GM23248 (cell line): ENCODE measurements at regions not wholly inside any gene's neighbourhood (a gene's known extent, or its start where the extent isn't known, plus 50 kb on each side); places are given as distances from the start of the nearest gene placed in this dataset.

Experiments
- DNase-seq: peaks from one replicate; pipeline ENCODE4 v3.0.0-alpha.2; 2015
- H2AFZ ChIP-seq: fragments of 200-600 bp; sonication (generic); 2 replicates; pipeline ENCODE4 v1.6.1; 2016; ENCODE audit warnings: antibody characterized with exemption
- H3F3A ChIP-seq: fragments of 200-600 bp; sonication (generic); 2 replicates; pipeline ENCODE4 v1.6.1; 2016; ENCODE audit warnings: mild to moderate bottlenecking, antibody characterized with exemption, mixed run types; ENCODE audit not compliant: insufficient read depth
- H3K27ac ChIP-seq: fragments of 200-600 bp; sonication (generic); 2 replicates; pipeline ENCODE4 v1.5.1; 2016; ENCODE audit warnings: mild to moderate bottlenecking
- H3K27me3 ChIP-seq: fragments of 200-600 bp; sonication (generic); replicated peaks from 2 replicates; pipeline ENCODE4 v1.6.1; 2016; ENCODE audit warnings: mild to moderate bottlenecking; ENCODE audit not compliant: insufficient read depth
- H3K36me3 ChIP-seq: fragments of 200-600 bp; sonication (generic); 2 replicates; pipeline ENCODE4 v1.6.1; 2016; ENCODE audit warnings: low read depth, mild to moderate bottlenecking
- H3K4me1 ChIP-seq: fragments of 200-600 bp; sonication (generic); 2 replicates; pipeline ENCODE4 v1.6.1; 2016; ENCODE audit warnings: mild to moderate bottlenecking; ENCODE audit not compliant: insufficient read depth
- H3K4me2 ChIP-seq: fragments of 200-600 bp; sonication (generic); one replicate; pipeline ENCODE4 v1.6.1; 2016; ENCODE audit warnings: mild to moderate bottlenecking; ENCODE audit not compliant: unreplicated experiment
- H3K4me3 ChIP-seq: fragments of 200-600 bp; sonication (generic); 2 replicates; pipeline ENCODE4 v1.5.1; 2016; ENCODE audit warnings: mild to moderate bottlenecking
- H3K79me2 ChIP-seq: fragments of 200-600 bp; sonication (generic); 2 replicates; pipeline ENCODE4 v1.6.1; 2016; ENCODE audit warnings: mild to moderate bottlenecking; ENCODE audit not compliant: insufficient read depth
- H3K9ac ChIP-seq: fragments of 200-600 bp; sonication (generic); 2 replicates; pipeline ENCODE4 v1.6.1; 2016; ENCODE audit warnings: mild to moderate bottlenecking
- H3K9me2 ChIP-seq: fragments of 200-600 bp; sonication (generic); 2 replicates; pipeline ENCODE4 v1.6.1; 2016; ENCODE audit warnings: mixed run types, mild to moderate bottlenecking, moderate library complexity; ENCODE audit not compliant: insufficient read depth
- H3K9me3 ChIP-seq: fragments of 200-600 bp; sonication (generic); one replicate; pipeline ENCODE4 v1.6.1; 2017; ENCODE audit warnings: low read depth
- H4K20me1 ChIP-seq: fragments of 200-600 bp; sonication (generic); 2 replicates; pipeline ENCODE4 v1.6.0; 2016; ENCODE audit not compliant: insufficient read depth
- EZH2 ChIP-seq: fragments of 200-600 bp; sonication (generic); IDR thresholded peaks from 2 replicates; pipeline ENCODE4 v1.6.1; 2018; ENCODE audit warnings: antibody characterized with exemption, mild to moderate bottlenecking; ENCODE audit not compliant: insufficient read depth, poor library complexity, severe bottlenecking
- EZH2phosphoT487 ChIP-seq: fragments of 200-600 bp; sonication (generic); IDR thresholded peaks from 2 replicates; pipeline ENCODE4 v1.6.1; 2018; ENCODE audit warnings: antibody characterized with exemption, moderate library complexity, mild to moderate bottlenecking, low read depth; ENCODE audit not compliant: insufficient read depth
- WGBS, 2 experiments: methylation state at CpG; one replicate each; pipeline ENCODE4 v1.1.6; 2015 to 2017; ENCODE audit warnings: low lambda C conversion rate in 2 of 2, low coverage in 1 of 2; ENCODE audit errors: missing lambda C conversion rate in 2 of 2; 5-methylcytosine and 5-hydroxymethylcytosine counted together
- in situ Hi-C: fragments of 300-500 bp; cut with MboI; formaldehyde crosslinking; loops from 2 replicates; pipeline ENCODE4 v1.15.0; 2020

DNA sequence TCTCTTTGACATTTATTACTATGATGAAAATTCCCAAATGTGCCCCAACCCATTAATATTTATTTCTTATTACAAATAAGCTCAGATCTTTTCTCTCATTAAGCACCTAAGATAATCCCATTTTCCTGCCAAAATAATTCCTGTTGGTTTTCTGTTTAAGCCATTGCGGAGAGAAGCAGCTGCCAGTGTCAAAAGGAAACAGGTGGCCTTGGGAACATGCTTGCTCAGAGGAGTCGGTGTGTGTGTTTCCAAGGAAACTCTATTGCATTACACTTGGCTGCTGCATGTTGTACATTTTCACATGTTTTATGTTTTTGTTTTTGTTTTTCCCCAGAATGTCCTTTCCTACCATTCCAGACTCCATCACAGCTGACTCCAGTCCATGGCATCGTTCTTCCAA is 56.4 kb downstream of the CD24 start:
- Histone ChIP-seq H3K4me1 (no peaks in the 10 kb centered on the region), H3K4me3 (no peak overlapping the region), H3K9ac (no peak overlapping the region), H3K9me2 (no peaks in the 10 kb centered on the region), H3K36me3 (no peaks in the 10 kb centered on the region; the same call in 1 of the 2 replicates), H3K27me3 (0 out of 2 replicates have a peak, but pooled peaks cover 5% of the 10 kb centered on the region), H3F3A (no peaks in the 10 kb centered on the region), H3K79me2 (no peaks in the 10 kb centered on the region), H3K27ac (no peak overlapping the region), H3K4me2 (no peak overlapping the region), H2AFZ (no peak overlapping the region), H3K9me3 (no peaks in the 10 kb centered on the region), H4K20me1 (no peaks in the 10 kb centered on the region)
- TF ChIP-seq EZH2phosphoT487 (no peak), EZH2 (no peak)
- no peak for DNase-seq
- WGBS, 2 experiments: 32 to 38% methylated on average over 3 of the region's 3 CpGs
- in situ Hi-C loops: no loop called here

- Histone ChIP-seq H2AFZ (no peak overlapping the region), H3K4me1 (no peaks in the 10 kb centered on the region), H3F3A (no peaks in the 10 kb centered on the region), H3K9me3 (no peaks in the 10 kb centered on the region), H4K20me1 (no peaks in the 10 kb centered on the region), H3K4me2 (no peak overlapping the region), H3K27me3 (0 out of 2 replicates have a peak, but pooled peaks cover 5% of the 10 kb centered on the region), H3K79me2 (no peaks in the 10 kb centered on the region), H3K4me3 (no peak overlapping the region), H3K9ac (no peak overlapping the region), H3K36me3 (no peaks in the 10 kb centered on the region; the same call in 1 of the 2 replicates), H3K9me2 (no peaks in the 10 kb centered on the region), H3K27ac (no peak overlapping the region)
- no peak for DNase-seq
- no peak for TF ChIP-seq EZH2phosphoT487
- no peak for TF ChIP-seq EZH2
- 24 to 31% methylated on average over 2 of the region's 2 CpGs for WGBS, 2 experiments
- in situ Hi-C loops: no loop called here
Measured at GRCh38 chr6:106916891-106917290, 57.6 kb downstream of the CD24 start.

DNA sequence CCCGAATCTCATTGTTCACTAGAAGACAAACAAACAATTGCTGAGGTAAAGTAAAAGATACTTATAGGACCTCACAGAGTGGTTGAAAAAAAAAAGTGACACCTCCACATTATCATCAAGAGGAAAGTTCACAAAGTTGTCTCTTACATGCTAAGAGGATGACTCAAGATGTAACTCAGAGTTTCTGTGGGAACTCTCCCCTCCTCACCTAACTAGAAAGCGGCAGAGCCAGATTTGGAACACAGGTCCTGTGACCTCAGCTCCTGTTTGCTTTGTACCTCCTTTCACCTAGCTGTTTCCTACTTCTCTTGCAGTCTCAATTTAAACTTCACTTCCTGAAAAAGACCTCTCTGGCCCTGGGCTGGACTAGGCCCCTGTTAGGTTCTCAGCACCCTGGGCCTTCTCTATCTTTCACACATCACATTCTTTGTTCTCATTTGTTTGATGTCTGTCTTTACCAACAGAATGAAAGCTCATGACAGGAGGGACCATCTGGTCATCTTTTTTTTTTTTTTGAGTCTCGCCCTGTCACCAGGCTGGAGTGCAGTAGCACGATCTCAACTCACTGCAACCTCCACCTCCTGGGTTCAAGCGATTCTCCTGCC is 60.8 kb downstream of the CD24 start:
- Histone ChIP-seq H3K9ac (no peak overlapping the region), H3F3A (no peaks in the 10 kb centered on the region), H3K4me3 (no peak overlapping the region), H3K27ac (no peak overlapping the region), H3K4me2 (no peak overlapping the region), H3K9me2 (no peaks in the 10 kb centered on the region), H4K20me1 (no peaks in the 10 kb centered on the region), H3K9me3 (no peaks in the 10 kb centered on the region), H3K27me3 (no peaks in the 10 kb centered on the region), H2AFZ (no peak overlapping the region), H3K79me2 (no peaks in the 10 kb centered on the region), H3K4me1 (no peaks in the 10 kb centered on the region), H3K36me3 (no peaks in the 10 kb centered on the region; the same call in 1 of the 2 replicates)
- in situ Hi-C loops: no loop called here
- WGBS, 2 experiments: 70 to 76% methylated on average over 5 of the region's 5 CpGs
- TF ChIP-seq EZH2phosphoT487: no peak
- no peak for DNase-seq

DNA sequence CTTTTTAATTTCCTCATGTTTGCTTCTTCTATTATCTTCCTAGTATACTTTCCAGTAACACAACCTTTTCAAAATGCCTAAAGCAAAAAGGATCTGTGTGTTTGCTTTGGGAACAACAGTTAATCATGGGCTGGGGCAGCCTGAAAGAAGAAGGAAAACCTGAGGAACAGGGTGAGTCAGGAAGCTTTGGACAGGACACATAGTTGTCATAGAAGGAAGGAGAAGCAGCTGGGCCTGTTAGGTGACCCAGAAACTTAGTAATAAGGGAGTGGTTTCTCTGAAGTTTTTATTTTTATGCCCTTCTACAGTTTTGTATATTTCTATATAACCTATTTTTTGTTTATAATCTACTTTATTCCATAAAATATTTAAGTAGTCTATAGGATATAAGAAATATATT is 61.4 kb downstream of the CD24 start:
- TF ChIP-seq EZH2phosphoT487 (no peak), EZH2 (no peak)
- no peaks in the 10 kb centered on the region for H3K27me3 ChIP-seq
- no peaks in the 10 kb centered on the region for H3K4me1 ChIP-seq
- DNase-seq: no peak
- H3K9me2 ChIP-seq: no peaks in the 10 kb centered on the region
- H3K9ac ChIP-seq: no peak overlapping the region
- H4K20me1 ChIP-seq: no peaks in the 10 kb centered on the region
- in situ Hi-C loops: no loop called here
- no peaks in the 10 kb centered on the region for H3K79me2 ChIP-seq
- H3K9me3 ChIP-seq: no peaks in the 10 kb centered on the region
- no peak overlapping the region for H3K27ac ChIP-seq
- H3K36me3 ChIP-seq: no peaks in the 10 kb centered on the region; the same call in 1 of the 2 replicates
- no peaks in the 10 kb centered on the region for H3F3A ChIP-seq
- H2AFZ ChIP-seq: no peak overlapping the region
- no peak overlapping the region for H3K4me3 ChIP-seq
- no peak overlapping the region for H3K4me2 ChIP-seq

GRCh38 chr6:106912091-106912490 is 62.4 kb downstream of the CD24 start:
- TF ChIP-seq EZH2phosphoT487: no peak
- no peak for TF ChIP-seq EZH2
- H3K79me2 ChIP-seq: no peaks in the 10 kb centered on the region
- no peak overlapping the region for H3K9ac ChIP-seq
- H3K4me3 ChIP-seq: no peak overlapping the region
- H3K36me3 ChIP-seq: no peaks in the 10 kb centered on the region; the same call in 1 of the 2 replicates
- no peak overlapping the region for H3K4me2 ChIP-seq
- no peak overlapping the region for H3K27ac ChIP-seq
- no peak overlapping the region for H2AFZ ChIP-seq
- no peaks in the 10 kb centered on the region for H3K9me2 ChIP-seq
- H3K9me3 ChIP-seq: no peaks in the 10 kb centered on the region
- H4K20me1 ChIP-seq: no peaks in the 10 kb centered on the region
- no peaks in the 10 kb centered on the region for H3F3A ChIP-seq
- in situ Hi-C loops: no loop called here
- H3K27me3 ChIP-seq: no peaks in the 10 kb centered on the region
- H3K4me1 ChIP-seq: no peaks in the 10 kb centered on the region
- no peak for DNase-seq
